Mesendoderm (in vitro differentiated cells): ENCODE measurements at regions not wholly inside any gene's neighbourhood (a gene's known extent, or its start where the extent isn't known, plus 50 kb on each side); places are given as distances from the start of the nearest gene placed in this dataset.
A peak's percentile ranks its signal among the peaks of the same experiment; 100 is the strongest.

Source experiments
- DNase-seq: peaks from one replicate; pipeline ENCODE4 v3.0.0; 2013
- H2AK5ac ChIP-seq: 2 replicates; pipeline ENCODE4 v1.6.1; 2013; ENCODE audit warnings: low read length, inconsistent platforms
- H2BK120ac ChIP-seq: 2 replicates; pipeline ENCODE4 v1.6.1; 2013; ENCODE audit warnings: low read depth, mild to moderate bottlenecking, low read length, moderate library complexity, mixed read lengths
- H2BK15ac ChIP-seq: replicated peaks from 2 replicates; pipeline ENCODE4 v1.6.1; 2013; ENCODE audit warnings: low read depth, mild to moderate bottlenecking, moderate library complexity
- H2BK5ac ChIP-seq: 2 replicates; pipeline ENCODE4 v1.6.1; 2013; ENCODE audit warnings: low read length, inconsistent platforms
- H3K18ac ChIP-seq: 2 replicates; pipeline ENCODE4 v1.6.1; 2013; ENCODE audit warnings: mild to moderate bottlenecking, low read length, mixed read lengths
- H3K23ac ChIP-seq: one replicate; pipeline ENCODE4 v1.6.1; 2013; ENCODE audit warnings: low read length
- H3K27ac ChIP-seq: 2 replicates; pipeline ENCODE4 v1.5.1; 2013; ENCODE audit warnings: low read depth, mild to moderate bottlenecking, inconsistent platforms, low read length, moderate library complexity
- H3K27me3 ChIP-seq: 2 replicates; pipeline ENCODE4 v1.6.1; 2013; ENCODE audit warnings: low read length, control low read depth, mild to moderate bottlenecking, inconsistent platforms; ENCODE audit not compliant: insufficient read depth, poor library complexity
- H3K36me3 ChIP-seq: 2 replicates; pipeline ENCODE4 v1.6.1; 2013; ENCODE audit warnings: low read length, inconsistent platforms; ENCODE audit not compliant: control insufficient read depth, insufficient read depth
- H3K4ac ChIP-seq: one replicate; pipeline ENCODE4 v1.6.1; 2013; ENCODE audit warnings: low read depth, mild to moderate bottlenecking, low read length, moderate library complexity
- H3K4me1 ChIP-seq: 2 replicates; pipeline ENCODE4 v1.6.1; 2013; ENCODE audit warnings: low read depth, low read length, inconsistent platforms; ENCODE audit not compliant: control insufficient read depth
- H3K4me2 ChIP-seq: 2 replicates; pipeline ENCODE4 v1.6.1; 2013; ENCODE audit warnings: low read length
- H3K4me3 ChIP-seq: 2 replicates; pipeline ENCODE4 v1.5.1; 2013; ENCODE audit warnings: mild to moderate bottlenecking, low read length
- H3K56ac ChIP-seq: one replicate; pipeline ENCODE4 v1.6.1; 2013; ENCODE audit warnings: low read length
- H3K79me1 ChIP-seq: 2 replicates; pipeline ENCODE4 v1.6.1; 2013; ENCODE audit warnings: low read length, inconsistent platforms
- H3K79me2 ChIP-seq: 2 replicates; pipeline ENCODE4 v1.6.1; 2013; ENCODE audit warnings: mild to moderate bottlenecking, low read length; ENCODE audit not compliant: control insufficient read depth, insufficient read depth
- H3K9ac ChIP-seq: 2 replicates; pipeline ENCODE4 v1.6.1; 2013; ENCODE audit warnings: low read length, inconsistent platforms
- H4K5ac ChIP-seq: one replicate; pipeline ENCODE4 v1.6.1; 2013; ENCODE audit warnings: low read length
- H4K8ac ChIP-seq: one replicate; pipeline ENCODE4 v1.6.1; 2013; ENCODE audit warnings: low read depth, mild to moderate bottlenecking, control low read depth, low read length, moderate library complexity
- WGBS: extraction: QIAGEN DNeasy Blood & Tissue Kit; methylation state at CpG from one replicate; pipeline ENCODE4 v1.1.7; 2013; ENCODE audit warnings: low lambda C conversion rate, missing lambda C conversion rate; ENCODE audit not compliant: insufficient coverage; ENCODE audit errors: extremely low coverage; 5-methylcytosine and 5-hydroxymethylcytosine counted together

DNA sequence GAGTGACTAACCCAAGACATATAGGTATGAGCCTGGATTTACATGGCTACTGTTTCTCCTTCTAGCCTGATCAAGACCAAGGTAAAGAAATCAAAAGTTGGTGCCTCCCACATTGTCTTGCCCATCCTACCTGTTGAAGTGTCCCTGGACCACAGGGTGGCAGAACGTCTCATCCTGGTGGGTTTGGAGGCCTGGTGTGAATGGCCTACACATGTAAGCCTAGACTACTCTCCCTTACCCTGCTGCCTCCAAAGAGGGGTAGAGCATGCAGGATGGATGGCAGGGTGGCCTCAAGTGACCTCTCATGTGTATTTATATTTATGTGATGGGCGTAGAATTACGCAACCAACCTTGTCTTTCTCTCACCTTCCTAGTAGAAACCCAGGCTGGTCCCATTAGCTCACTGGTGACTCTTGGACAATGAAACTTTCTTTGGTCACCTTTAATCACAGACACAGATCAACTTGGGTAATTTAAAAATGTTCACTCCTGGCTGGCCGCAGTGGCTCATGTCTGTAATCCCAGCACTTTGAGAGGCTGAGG lies 73.3 kb upstream of the SOD3 start:
- H3K9ac ChIP-seq: no peak overlapping the region
- H3K4me1 ChIP-seq: no peaks in the 10 kb centered on the region
- H3K27me3 ChIP-seq: no peaks in the 10 kb centered on the region
- H3K79me1 ChIP-seq: no peaks in the 10 kb centered on the region
- no peaks in the 10 kb centered on the region for H3K79me2 ChIP-seq
- no peak overlapping the region for H3K56ac ChIP-seq
- no peak overlapping the region for H2BK5ac ChIP-seq
- H3K18ac ChIP-seq: no peak overlapping the region
- H3K4me2 ChIP-seq: no peak overlapping the region
- no peak overlapping the region for H3K23ac ChIP-seq
- H3K4me3 ChIP-seq: no peak overlapping the region
- no peaks in the 10 kb centered on the region for H3K36me3 ChIP-seq
- no peak overlapping the region for H2AK5ac ChIP-seq
- H4K5ac ChIP-seq: no peak overlapping the region
- no peak overlapping the region for H4K8ac ChIP-seq
- no peak overlapping the region for H2BK15ac ChIP-seq
- no peak overlapping the region for H3K27ac ChIP-seq
- no CpG with 5 or more reads among the region's 4 CpGs for WGBS
- DNase-seq: peak; percentile 38
- H2BK120ac ChIP-seq: no peak overlapping the region
- H3K4ac ChIP-seq: no peak overlapping the region

DNA sequence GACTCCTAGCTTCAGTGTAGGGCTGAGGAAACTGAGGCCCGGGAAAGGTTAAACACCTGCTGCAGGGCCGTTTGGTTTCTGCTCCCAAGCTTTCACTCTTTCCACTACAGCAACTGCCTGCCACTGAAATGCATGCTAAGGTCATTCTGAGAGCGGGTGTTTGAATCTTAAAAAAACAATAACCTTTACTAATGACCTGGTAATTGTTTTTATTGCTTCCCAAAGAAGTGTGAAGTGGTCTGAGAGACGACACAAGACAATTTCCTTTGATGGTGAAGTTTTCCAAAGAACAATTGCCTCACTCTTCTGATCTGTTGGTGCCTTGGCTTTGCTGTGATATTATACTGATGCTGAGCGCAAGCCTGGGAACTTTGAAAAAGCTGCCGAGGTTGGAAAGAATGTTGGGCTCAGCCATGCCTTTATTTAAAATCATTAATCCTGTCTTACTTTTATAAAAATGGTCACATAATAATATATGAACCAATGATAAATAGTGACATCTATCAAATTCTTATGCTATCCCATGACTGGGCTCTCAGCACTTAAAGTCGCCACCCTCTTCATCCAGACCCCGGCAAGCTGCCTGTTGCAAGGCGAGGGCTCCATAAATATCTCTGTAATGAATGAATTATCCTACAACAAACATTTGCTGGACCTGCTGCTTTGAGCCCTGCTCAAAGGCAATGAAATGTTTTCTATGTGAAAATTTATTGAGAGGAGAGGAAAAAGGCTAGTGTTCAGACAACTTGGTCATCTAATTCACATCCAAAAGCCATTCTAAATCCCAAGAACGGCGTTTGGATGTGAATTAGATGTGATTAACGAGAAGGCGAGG lies 67.8 kb upstream of the SOD3 start:
- H3K4me2 ChIP-seq: no peak overlapping the region
- no peaks in the 10 kb centered on the region for H3K4me1 ChIP-seq
- no peak overlapping the region for H2AK5ac ChIP-seq
- H4K5ac ChIP-seq: no peak overlapping the region
- no peaks in the 10 kb centered on the region for H3K79me1 ChIP-seq
- no peaks in the 10 kb centered on the region for H3K36me3 ChIP-seq
- no peak overlapping the region for H2BK120ac ChIP-seq
- H3K79me2 ChIP-seq: no peaks in the 10 kb centered on the region
- WGBS: 100% methylated on average over 3 of the region's 13 CpGs
- no peak overlapping the region for H3K4me3 ChIP-seq
- H3K18ac ChIP-seq: no peak overlapping the region
- no peak overlapping the region for H3K23ac ChIP-seq
- H3K4ac ChIP-seq: no peak overlapping the region
- H2BK5ac ChIP-seq: no peak overlapping the region
- H3K27me3 ChIP-seq: peaks cover 4% of the 10 kb centered on the region
- no peak overlapping the region for H4K8ac ChIP-seq
- H3K9ac ChIP-seq: no peak overlapping the region
- no peak overlapping the region for H2BK15ac ChIP-seq
- H3K56ac ChIP-seq: no peak overlapping the region
- DNase-seq: peak; percentile 63
- no peak overlapping the region for H3K27ac ChIP-seq

DNA sequence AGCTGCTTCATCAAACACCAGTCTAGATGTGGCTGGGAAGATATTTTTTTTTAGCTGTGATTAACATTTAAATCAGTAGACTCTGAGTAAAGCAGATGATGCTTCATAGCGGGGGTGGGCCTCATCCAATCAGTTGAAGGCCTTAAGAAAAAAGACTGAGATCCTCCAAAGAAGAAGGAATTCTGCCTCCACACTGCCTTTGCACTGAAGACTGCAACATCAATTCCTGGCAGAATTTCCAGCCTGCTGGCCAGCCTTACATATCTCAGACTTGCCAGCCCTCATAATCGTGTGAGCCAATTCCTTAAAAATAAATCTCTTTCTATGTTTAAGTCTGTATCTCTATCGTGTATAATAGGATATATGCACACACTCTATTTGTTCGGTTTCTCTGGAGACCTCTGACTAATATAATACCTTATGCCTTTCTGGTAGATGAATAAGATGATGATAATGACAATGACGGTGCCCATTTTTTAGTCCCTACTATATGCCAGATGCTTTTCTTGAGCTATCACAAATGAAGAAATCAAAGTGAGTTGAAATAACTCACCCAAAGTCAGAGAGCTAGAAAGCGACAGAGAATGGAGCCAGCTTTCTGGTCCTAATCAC lies 66.1 kb upstream of the SOD3 start:
- H2BK120ac ChIP-seq: no peak overlapping the region
- no peak overlapping the region for H3K27ac ChIP-seq
- DNase-seq: no peak
- H3K4me3 ChIP-seq: no peak overlapping the region
- no CpG with 5 or more reads among the region's 6 CpGs for WGBS
- H3K18ac ChIP-seq: no peak overlapping the region
- no peak overlapping the region for H3K56ac ChIP-seq
- H3K4me1 ChIP-seq: no peaks in the 10 kb centered on the region
- peaks cover 4% of the 10 kb centered on the region for H3K27me3 ChIP-seq
- H2BK5ac ChIP-seq: no peak overlapping the region
- H2BK15ac ChIP-seq: no peak overlapping the region
- H3K4ac ChIP-seq: no peak overlapping the region
- H2AK5ac ChIP-seq: no peak overlapping the region
- no peak overlapping the region for H3K23ac ChIP-seq
- no peaks in the 10 kb centered on the region for H3K36me3 ChIP-seq
- no peaks in the 10 kb centered on the region for H3K79me1 ChIP-seq
- no peak overlapping the region for H4K5ac ChIP-seq
- H3K9ac ChIP-seq: no peak overlapping the region
- no peak overlapping the region for H4K8ac ChIP-seq
- no peaks in the 10 kb centered on the region for H3K79me2 ChIP-seq
- no peak overlapping the region for H3K4me2 ChIP-seq

DNA sequence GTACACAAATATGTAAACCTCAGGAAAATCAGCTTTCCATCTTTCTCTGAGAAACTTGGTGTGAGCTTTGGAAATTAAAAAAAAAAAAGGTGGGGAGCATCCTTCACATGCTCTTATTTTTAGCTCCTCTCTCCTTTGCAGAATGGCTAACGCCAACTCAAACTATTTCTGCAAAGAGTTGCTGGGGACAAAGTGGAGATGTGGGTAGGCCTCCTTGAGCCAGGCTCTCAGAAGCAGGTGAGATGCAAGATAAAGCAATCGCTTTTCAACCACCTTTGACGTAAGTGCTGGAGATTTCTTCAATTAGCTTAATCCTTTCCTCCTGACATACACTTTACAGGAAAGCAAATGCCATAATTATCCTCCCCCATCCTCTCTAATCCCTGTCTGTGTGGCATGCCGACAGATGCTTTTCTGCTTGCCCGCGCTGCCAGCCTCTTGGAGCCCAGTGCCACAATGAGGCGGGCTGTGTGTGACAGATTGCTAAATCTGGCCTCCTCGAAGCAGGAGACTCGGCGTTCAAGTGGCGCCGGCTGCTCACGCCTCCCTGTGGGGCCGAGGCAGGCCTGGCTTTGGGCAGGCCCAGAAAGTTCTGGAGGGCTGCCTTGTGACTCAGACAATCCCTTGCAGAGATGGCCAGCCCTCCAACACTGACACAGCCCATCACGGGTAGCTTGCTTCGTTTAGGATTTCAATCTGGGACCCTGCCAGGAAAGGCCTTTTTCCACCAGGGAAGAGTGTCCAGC lies 64.9 kb upstream of the SOD3 start:
- Histone ChIP-seq H3K4me2 (no peak overlapping the region), H2AK5ac (no peak overlapping the region), H3K56ac (no peak overlapping the region), H3K4me1 (no peaks in the 10 kb centered on the region), H2BK15ac (no peak overlapping the region), H2BK120ac (no peak overlapping the region), H4K5ac (no peak overlapping the region), H3K27me3 (peaks cover 4% of the 10 kb centered on the region), H3K4me3 (no peak overlapping the region), H3K9ac (no peak overlapping the region), H3K18ac (no peak overlapping the region), H3K36me3 (no peaks in the 10 kb centered on the region), H3K27ac (no peak overlapping the region), H4K8ac (no peak overlapping the region), H2BK5ac (no peak overlapping the region), H3K4ac (no peak overlapping the region), H3K79me2 (no peaks in the 10 kb centered on the region), H3K23ac (no peak overlapping the region), H3K79me1 (no peaks in the 10 kb centered on the region)
- no CpG with 5 or more reads among the region's 16 CpGs for WGBS
- DNase-seq: no peak

DNA sequence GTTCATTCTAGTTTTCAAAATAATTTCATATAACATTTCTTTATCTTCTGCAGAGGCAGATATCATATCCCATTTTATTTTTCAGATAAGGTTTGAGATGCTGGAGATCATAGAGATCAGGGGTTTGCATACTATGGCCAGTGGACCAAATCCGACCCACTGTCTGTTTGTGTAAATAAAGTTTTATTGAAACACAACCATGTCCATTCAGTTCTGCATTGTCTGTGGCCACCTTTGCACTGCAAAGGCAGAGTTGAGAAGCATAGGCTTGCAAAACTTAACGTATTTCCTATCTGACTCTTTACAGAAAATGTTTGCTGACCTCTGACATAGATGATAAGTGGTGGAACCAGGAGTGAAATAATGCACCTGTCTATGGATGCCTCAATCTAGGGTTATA lies 63.9 kb upstream of the SOD3 start:
- Histone ChIP-seq H3K79me1 (no peaks in the 10 kb centered on the region), H3K4me1 (no peaks in the 10 kb centered on the region), H3K4ac (no peak overlapping the region), H3K9ac (no peak overlapping the region), H2BK120ac (no peak overlapping the region), H4K5ac (no peak overlapping the region), H3K36me3 (no peaks in the 10 kb centered on the region), H3K56ac (no peak overlapping the region), H3K4me2 (no peak overlapping the region), H2BK5ac (no peak overlapping the region), H4K8ac (no peak overlapping the region), H3K27ac (no peak overlapping the region), H3K4me3 (no peak overlapping the region), H2BK15ac (no peak overlapping the region), H3K27me3 (peaks cover 4% of the 10 kb centered on the region), H2AK5ac (no peak overlapping the region), H3K79me2 (no peaks in the 10 kb centered on the region), H3K23ac (no peak overlapping the region), H3K18ac (no peak overlapping the region)
- no CpG with 5 or more reads among the region's 2 CpGs for WGBS
- no peak for DNase-seq
